Astrocyte (in vitro differentiated cells and primary cell): ENCODE measurements at regions not wholly inside any gene's neighbourhood (a gene's known extent, or its start where the extent isn't known, plus 50 kb on each side); places are given as distances from the start of the nearest gene placed in this dataset.
"Not testable (repeated sequence)": the region's sequence is repeated elsewhere in the genome, so short reads cannot be mapped to it uniquely, and the experiment has no call there.

Source experiments
- CTCF ChIP-seq: IDR thresholded peaks from 2 replicates; pipeline ENCODE4 v1.5.1; 2011; ENCODE audit warnings: low read depth, mild to moderate bottlenecking, inconsistent platforms, low read length, moderate library complexity; ENCODE audit not compliant: insufficient read depth
- EZH2 ChIP-seq: IDR thresholded peaks from 2 replicates; pipeline ENCODE4 v1.6.1; 2012; ENCODE audit warnings: mild to moderate bottlenecking, low read length, inconsistent platforms; ENCODE audit not compliant: insufficient read depth

GRCh38 chr2:242076184-242076583 lies 206.7 kb downstream of the RTP5 start:
- not testable (repeated sequence) for TF ChIP-seq EZH2, CTCF
